ENCODE measurements at regions not wholly inside any gene's neighbourhood (a gene's known extent, or its start where the extent isn't known, plus 50 kb on each side); places are given as distances from the start of the nearest gene placed in this dataset.

DNA sequence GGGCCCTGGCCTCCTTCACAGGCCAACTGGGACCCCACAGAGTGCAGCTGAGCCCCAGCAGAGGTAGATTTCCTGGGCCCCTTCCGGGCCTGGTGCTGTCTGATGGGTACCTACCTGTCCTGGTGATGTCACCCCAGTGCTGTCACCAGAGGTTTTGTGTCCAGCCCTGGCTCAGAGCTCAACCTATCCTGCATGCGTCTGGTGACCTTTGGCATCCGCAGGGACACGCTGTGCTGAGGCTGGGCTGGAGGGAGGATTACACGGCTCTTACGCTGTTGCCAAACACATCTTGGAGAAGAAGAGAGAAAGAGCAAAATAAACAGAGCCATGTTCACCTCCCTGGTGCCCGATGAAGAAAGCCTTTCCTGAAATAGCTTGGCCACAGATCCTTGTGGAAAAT lies 70.6 kb upstream of the MED9 start (continued):
- TF ChIP-seq SYNCRIP (IDR thresholded peaks at IDR 0.05; ENCODE audit: insufficient read depth, low read depth, low read length) = no peak
- 0 out of 2 replicates have a peak, but pooled peaks have one; percentile 26 for TF ChIP-seq SPEN (CRISPR knock-in tag; IDR thresholded peaks at IDR 0.05; ENCODE audit: low read depth)
- TF ChIP-seq MED8 (CRISPR knock-in tag; IDR thresholded peaks at IDR 0.05; ENCODE audit: insufficient replicate concordance) = no peak
- no peak for TF ChIP-seq YY1 (IDR thresholded peaks at IDR 0.05; ENCODE audit: insufficient read depth, insufficient replicate concordance, low read depth, low read length)
- no peak for TF ChIP-seq TAF15 (IDR thresholded peaks at IDR 0.05; ENCODE audit: low read depth, low read length, poor library complexity, severe bottlenecking)
- no peak for TF ChIP-seq ARID2 (CRISPR knock-in tag; IDR thresholded peaks at IDR 0.05; ENCODE audit: borderline replicate concordance)
- no peak for TF ChIP-seq CCDC6 (CRISPR knock-in tag; IDR thresholded peaks at IDR 0.05)
- no peak for TF ChIP-seq DPF2 (CRISPR knock-in tag; IDR thresholded peaks at IDR 0.05; ENCODE audit: borderline replicate concordance, low read depth)
- TF ChIP-seq, protein P1, sequence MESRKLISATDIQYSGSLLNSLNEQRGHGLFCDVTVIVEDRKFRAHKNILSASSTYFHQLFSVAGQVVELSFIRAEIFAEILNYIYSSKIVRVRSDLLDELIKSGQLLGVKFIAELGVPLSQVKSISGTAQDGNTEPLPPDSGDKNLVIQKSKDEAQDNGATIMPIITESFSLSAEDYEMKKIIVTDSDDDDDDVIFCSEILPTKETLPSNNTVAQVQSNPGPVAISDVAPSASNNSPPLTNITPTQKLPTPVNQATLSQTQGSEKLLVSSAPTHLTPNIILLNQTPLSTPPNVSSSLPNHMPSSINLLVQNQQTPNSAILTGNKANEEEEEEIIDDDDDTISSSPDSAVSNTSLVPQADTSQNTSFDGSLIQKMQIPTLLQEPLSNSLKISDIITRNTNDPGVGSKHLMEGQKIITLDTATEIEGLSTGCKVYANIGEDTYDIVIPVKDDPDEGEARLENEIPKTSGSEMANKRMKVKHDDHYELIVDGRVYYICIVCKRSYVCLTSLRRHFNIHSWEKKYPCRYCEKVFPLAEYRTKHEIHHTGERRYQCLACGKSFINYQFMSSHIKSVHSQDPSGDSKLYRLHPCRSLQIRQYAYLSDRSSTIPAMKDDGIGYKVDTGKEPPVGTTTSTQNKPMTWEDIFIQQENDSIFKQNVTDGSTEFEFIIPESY (CRISPR knock-in tag; IDR thresholded peaks at IDR 0.05) = no peak
- TF ChIP-seq TCF7L2 (IDR thresholded peaks at IDR 0.05; ENCODE audit: low read depth, low read length) = no peak
- no peak for TF ChIP-seq KAT8 (CRISPR knock-in tag; IDR thresholded peaks at IDR 0.05)
- no peak for TF ChIP-seq ATAD3A (CRISPR knock-in tag; IDR thresholded peaks at IDR 0.05)
- no peak for TF ChIP-seq NFE2L1 (CRISPR knock-in tag; IDR thresholded peaks at IDR 0.05; ENCODE audit: borderline replicate concordance)
- TF ChIP-seq ZNF749 (CRISPR knock-in tag; IDR thresholded peaks at IDR 0.05; ENCODE audit: borderline replicate concordance) = no peak
- TF ChIP-seq NR2F1 (CRISPR knock-in tag; IDR thresholded peaks at IDR 0.05) = peak in 1 of 2 experiments; percentile 86; a peak in 2 of 4 replicates
- TF ChIP-seq, protein P2, sequence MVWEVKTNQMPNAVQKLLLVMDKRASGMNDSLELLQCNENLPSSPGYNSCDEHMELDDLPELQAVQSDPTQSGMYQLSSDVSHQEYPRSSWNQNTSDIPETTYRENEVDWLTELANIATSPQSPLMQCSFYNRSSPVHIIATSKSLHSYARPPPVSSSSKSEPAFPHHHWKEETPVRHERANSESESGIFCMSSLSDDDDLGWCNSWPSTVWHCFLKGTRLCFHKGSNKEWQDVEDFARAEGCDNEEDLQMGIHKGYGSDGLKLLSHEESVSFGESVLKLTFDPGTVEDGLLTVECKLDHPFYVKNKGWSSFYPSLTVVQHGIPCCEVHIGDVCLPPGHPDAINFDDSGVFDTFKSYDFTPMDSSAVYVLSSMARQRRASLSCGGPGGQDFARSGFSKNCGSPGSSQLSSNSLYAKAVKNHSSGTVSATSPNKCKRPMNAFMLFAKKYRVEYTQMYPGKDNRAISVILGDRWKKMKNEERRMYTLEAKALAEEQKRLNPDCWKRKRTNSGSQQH (CRISPR knock-in tag; IDR thresholded peaks at IDR 0.05; ENCODE audit: low read depth) = no peak
- TF ChIP-seq ZNF12 (CRISPR knock-in tag; IDR thresholded peaks at IDR 0.05) = no peak
- TF ChIP-seq, protein P3, sequence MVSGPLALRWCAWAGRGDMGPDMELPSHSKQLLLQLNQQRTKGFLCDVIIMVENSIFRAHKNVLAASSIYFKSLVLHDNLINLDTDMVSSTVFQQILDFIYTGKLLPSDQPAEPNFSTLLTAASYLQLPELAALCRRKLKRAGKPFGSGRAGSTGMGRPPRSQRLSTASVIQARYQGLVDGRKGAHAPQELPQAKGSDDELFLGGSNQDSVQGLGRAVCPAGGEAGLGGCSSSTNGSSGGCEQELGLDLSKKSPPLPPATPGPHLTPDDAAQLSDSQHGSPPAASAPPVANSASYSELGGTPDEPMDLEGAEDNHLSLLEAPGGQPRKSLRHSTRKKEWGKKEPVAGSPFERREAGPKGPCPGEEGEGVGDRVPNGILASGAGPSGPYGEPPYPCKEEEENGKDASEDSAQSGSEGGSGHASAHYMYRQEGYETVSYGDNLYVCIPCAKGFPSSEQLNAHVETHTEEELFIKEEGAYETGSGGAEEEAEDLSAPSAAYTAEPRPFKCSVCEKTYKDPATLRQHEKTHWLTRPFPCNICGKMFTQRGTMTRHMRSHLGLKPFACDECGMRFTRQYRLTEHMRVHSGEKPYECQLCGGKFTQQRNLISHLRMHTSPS (CRISPR knock-in tag; IDR thresholded peaks at IDR 0.05; ENCODE audit: low read depth) = no peak
- TF ChIP-seq, protein P4, sequence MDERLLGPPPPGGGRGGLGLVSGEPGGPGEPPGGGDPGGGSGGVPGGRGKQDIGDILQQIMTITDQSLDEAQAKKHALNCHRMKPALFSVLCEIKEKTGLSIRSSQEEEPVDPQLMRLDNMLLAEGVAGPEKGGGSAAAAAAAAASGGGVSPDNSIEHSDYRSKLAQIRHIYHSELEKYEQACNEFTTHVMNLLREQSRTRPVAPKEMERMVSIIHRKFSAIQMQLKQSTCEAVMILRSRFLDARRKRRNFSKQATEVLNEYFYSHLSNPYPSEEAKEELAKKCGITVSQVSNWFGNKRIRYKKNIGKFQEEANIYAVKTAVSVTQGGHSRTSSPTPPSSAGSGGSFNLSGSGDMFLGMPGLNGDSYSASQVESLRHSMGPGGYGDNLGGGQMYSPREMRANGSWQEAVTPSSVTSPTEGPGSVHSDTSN (CRISPR knock-in tag; IDR thresholded peaks at IDR 0.05) = no peak
- no peak; the same call in 1 of the 2 replicates for TF ChIP-seq ZNF331 (CRISPR knock-in tag; IDR thresholded peaks at IDR 0.05)
- no peak for TF ChIP-seq MBD4 (IDR thresholded peaks at IDR 0.05; ENCODE audit: borderline replicate concordance, low read length)
